ENCODE measurements at regions not wholly inside any gene's neighbourhood (a gene's known extent, or its start where the extent isn't known, plus 50 kb on each side); places are given as distances from the start of the nearest gene placed in this dataset.

DNA sequence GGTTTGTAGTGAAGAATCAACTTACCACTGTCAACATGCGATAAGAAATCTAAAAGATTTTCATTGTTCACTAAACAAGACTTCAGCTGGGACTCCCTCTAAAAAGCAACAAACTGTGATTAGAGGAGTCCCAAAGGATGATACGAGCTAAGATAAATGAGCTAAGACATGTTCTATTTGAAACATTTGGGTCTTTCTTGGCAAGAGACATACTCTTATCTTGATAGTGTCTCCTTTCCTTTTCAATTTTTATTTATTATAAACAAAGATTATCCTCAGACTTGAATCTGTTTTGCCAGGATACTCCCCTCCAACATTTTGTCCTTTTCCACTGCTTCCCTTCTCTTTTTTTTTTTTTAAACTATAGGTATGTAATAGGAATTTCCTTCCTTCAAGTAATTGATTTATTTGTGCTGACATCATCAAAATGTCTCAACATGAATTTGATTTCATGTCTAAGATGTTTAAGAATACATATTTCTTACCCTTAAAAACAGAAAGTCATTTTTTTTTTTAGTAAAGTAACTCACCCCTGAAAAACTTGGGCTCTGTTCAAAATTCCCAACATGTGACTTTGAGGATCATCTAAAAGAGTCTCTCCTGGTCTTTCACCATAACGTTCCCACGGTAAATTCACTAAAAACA lies 158.4 kb upstream of the NRP1 start:
- H3K36me3 ChIP-seq (ENCODE audit: control insufficient read depth, insufficient read depth, low read length): no peaks in the 10 kb centered on the region
- H3K27me3 ChIP-seq (ENCODE audit: control insufficient read depth, insufficient read depth, low read length): no peaks in the 10 kb centered on the region
- TF ChIP-seq, protein P1, sequence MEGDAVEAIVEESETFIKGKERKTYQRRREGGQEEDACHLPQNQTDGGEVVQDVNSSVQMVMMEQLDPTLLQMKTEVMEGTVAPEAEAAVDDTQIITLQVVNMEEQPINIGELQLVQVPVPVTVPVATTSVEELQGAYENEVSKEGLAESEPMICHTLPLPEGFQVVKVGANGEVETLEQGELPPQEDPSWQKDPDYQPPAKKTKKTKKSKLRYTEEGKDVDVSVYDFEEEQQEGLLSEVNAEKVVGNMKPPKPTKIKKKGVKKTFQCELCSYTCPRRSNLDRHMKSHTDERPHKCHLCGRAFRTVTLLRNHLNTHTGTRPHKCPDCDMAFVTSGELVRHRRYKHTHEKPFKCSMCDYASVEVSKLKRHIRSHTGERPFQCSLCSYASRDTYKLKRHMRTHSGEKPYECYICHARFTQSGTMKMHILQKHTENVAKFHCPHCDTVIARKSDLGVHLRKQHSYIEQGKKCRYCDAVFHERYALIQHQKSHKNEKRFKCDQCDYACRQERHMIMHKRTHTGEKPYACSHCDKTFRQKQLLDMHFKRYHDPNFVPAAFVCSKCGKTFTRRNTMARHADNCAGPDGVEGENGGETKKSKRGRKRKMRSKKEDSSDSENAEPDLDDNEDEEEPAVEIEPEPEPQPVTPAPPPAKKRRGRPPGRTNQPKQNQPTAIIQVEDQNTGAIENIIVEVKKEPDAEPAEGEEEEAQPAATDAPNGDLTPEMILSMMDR (IDR thresholded peaks at IDR 0.05; ENCODE audit: insufficient read depth, low read length, severe bottlenecking): no peak
- FAIRE-seq (no peak), DNase-seq (ENCODE audit: low read depth) (no peak)
- no peak overlapping the region for H3K4me3 ChIP-seq (ENCODE audit: low read depth, low read length)

DNA sequence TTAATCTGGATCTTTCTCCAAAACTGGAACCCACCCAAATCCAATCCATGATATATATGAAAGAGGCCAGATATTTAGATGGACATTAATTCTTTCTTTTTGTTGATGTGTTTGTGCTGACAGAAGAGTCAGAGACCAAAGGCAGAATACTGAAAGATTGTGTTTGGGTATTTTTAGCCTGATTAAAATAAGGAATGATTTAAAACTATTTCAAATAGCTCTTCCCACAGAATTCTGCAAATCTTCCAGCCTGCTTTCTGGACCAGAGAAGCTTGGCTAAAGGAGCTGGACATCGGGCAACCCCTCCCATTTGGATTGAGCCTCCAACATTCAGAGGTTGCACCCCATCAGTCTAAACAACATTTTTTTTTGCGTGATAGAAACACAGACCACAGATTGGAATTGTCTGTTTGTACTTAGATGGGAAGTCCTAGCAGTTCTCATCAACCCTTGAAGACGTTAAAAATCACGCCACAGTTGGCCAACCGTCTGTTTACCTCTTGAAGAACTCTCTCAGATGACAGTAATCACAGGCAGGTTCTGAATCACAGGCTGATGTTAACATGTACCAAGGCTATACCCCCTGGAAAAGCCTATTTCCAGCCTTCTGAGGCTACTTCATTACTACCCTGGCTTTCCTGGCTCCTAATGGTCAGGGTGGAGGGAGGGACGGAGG lies 155.2 kb upstream of the NRP1 start:
- Histone ChIP-seq H3K4me3 (ENCODE audit: low read depth, low read length) (no peak overlapping the region), H3K27me3 (ENCODE audit: control insufficient read depth, insufficient read depth, low read length) (no peaks in the 10 kb centered on the region), H3K36me3 (ENCODE audit: control insufficient read depth, insufficient read depth, low read length) (no peaks in the 10 kb centered on the region)
- TF ChIP-seq, protein P1 (IDR thresholded peaks at IDR 0.05; ENCODE audit: insufficient read depth, low read length, severe bottlenecking): no peak
- FAIRE-seq (no peak), DNase-seq (ENCODE audit: low read depth) (no peak)

- FAIRE-seq (no peak), DNase-seq (ENCODE audit: low read depth) (no peak)
- no peaks in the 10 kb centered on the region for H3K36me3 ChIP-seq (ENCODE audit: control insufficient read depth, insufficient read depth, low read length)
- no peaks in the 10 kb centered on the region for H3K27me3 ChIP-seq (ENCODE audit: control insufficient read depth, insufficient read depth, low read length)
- TF ChIP-seq, protein P1 (IDR thresholded peaks at IDR 0.05; ENCODE audit: insufficient read depth, low read length, severe bottlenecking): no peak
- H3K4me3 ChIP-seq (ENCODE audit: low read depth, low read length): no peak overlapping the region
Observed at GRCh38 chr10:33487014-33487776, 152.7 kb upstream of the NRP1 start.

DNA sequence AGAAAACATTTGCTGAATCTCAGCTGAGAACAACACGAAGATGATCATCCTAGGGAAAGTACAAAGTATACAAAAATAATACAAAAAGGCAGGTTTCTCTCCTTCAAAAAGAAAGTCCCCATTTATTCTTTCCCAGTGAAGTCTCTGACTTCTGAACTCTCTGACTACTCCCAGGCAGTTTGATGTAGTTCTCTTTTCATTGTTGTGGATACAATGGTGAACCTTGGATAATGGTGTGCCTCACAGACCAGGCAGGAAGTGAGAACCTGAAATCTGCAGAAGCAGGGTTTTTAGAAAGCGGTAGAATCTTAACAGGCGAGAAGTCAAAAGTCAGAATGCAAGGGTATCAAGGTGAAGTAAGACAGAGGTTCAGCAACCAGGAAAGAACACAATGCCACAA lies 150.8 kb upstream of the NRP1 start:
- FAIRE-seq (no peak), DNase-seq (ENCODE audit: low read depth) (no peak)
- H3K36me3 ChIP-seq (ENCODE audit: control insufficient read depth, insufficient read depth, low read length): no peaks in the 10 kb centered on the region
- TF ChIP-seq, protein P1 (IDR thresholded peaks at IDR 0.05; ENCODE audit: insufficient read depth, low read length, severe bottlenecking): no peak
- H3K4me3 ChIP-seq (ENCODE audit: low read depth, low read length): no peak overlapping the region
- no peaks in the 10 kb centered on the region for H3K27me3 ChIP-seq (ENCODE audit: control insufficient read depth, insufficient read depth, low read length)

DNA sequence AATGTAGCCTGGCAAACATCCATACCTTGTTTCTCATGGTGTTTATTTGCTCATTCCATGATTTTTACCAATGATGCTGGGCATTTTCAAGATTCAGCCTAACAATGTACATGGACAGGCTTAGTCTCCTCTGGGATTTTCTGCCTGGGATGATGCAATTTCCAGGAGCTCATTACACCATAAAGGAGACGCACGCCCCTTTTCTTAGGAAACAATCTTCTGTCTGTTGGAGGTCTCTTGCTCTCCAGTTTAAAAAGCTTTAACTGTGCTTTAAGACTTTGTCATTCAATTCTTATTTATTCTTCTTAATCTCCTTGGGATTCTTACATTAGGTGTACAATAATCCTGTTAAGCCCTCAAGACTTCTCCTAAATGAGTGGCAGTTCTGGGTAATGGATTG lies 150.3 kb upstream of the NRP1 start:
- no peak for FAIRE-seq
- peak; percentile 34 for DNase-seq (ENCODE audit: low read depth)
- H3K36me3 ChIP-seq (ENCODE audit: control insufficient read depth, insufficient read depth, low read length): no peaks in the 10 kb centered on the region
- no peak overlapping the region for H3K4me3 ChIP-seq (ENCODE audit: low read depth, low read length)
- no peaks in the 10 kb centered on the region for H3K27me3 ChIP-seq (ENCODE audit: control insufficient read depth, insufficient read depth, low read length)
- TF ChIP-seq, protein P1 (IDR thresholded peaks at IDR 0.05; ENCODE audit: insufficient read depth, low read length, severe bottlenecking): no peak
